ENCODE measurements at regions not wholly inside any gene's neighbourhood (a gene's known extent, or its start where the extent isn't known, plus 50 kb on each side); places are given as distances from the start of the nearest gene placed in this dataset.

DNA sequence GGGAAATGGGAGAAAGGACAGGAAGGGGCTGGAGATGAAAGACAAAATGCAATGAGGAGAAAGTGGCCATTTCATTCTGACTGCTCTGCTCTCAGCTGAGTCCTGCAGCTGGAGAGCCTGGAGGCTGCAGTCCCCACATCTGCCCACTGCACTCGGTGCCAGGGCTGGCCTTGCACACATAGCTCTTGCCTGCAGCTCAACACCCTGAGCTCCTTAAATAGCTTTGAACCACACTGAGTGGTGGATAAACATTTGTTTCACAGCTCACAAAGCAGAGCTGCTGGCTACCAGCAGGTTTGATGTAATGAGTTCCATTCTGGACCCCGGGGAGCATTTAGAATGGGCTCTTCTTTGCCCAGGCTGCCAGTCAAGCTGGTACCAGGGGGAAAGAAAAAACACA is 426.1 kb upstream of the CADM1 start:
- POLR2A ChIA-PET, result interaction anchor here (0.5 to 2.7 kb wide), 4 partner anchors 9 to 1295 kb away, joined by 3 to 11 read pairs (median 5); no protein-coding TSS in a partner anchor
- TF ChIP-seq CTCF (IDR thresholded peaks at IDR 0.05; ENCODE audit: control extremely low read depth, extremely low read depth, low read depth, missing control alignments), result no peak
- no peak for DNase-seq (ENCODE audit: extremely low spot score)
- CTCF ChIA-PET, result interaction anchor here (0.6 to 7.7 kb wide), 7 partner anchors 9 to 142 kb away, joined by 3 to 81 read pairs (median 4); no protein-coding TSS in a partner anchor

- POLR2A ChIA-PET, result interaction anchor here (0.8 to 2.7 kb wide), 2 partner anchors 8 to 10 kb away, joined by 4 to 11 read pairs; no protein-coding TSS in a partner anchor
- TF ChIP-seq CTCF (IDR thresholded peaks at IDR 0.05; ENCODE audit: control extremely low read depth, extremely low read depth, low read depth, missing control alignments), result no peak
- DNase-seq (ENCODE audit: extremely low spot score), result peak; percentile 44
- CTCF ChIA-PET, result interaction anchor here (0.6 to 7.7 kb wide), 8 partner anchors 9 to 143 kb away, joined by 3 to 81 read pairs (median 6); no protein-coding TSS in a partner anchor
Observed at GRCh38 chr11:115929618-115930129, 425.5 kb upstream of the CADM1 start.

- CTCF ChIA-PET, result interaction anchor here (1.1 to 7.7 kb wide), 6 partner anchors 8 to 144 kb away, joined by 4 to 81 read pairs (median 8); no protein-coding TSS in a partner anchor
- POLR2A ChIA-PET, result interaction anchor here (2.7 kb wide), 1 partner anchor 9 kb away, joined by 11 read pairs; no protein-coding TSS in a partner anchor
- no peak for TF ChIP-seq CTCF (IDR thresholded peaks at IDR 0.05; ENCODE audit: control extremely low read depth, extremely low read depth, low read depth, missing control alignments)
- DNase-seq (ENCODE audit: extremely low spot score), result no peak
Observed at GRCh38 chr11:115928811-115929210, 424.6 kb upstream of the CADM1 start.

DNA sequence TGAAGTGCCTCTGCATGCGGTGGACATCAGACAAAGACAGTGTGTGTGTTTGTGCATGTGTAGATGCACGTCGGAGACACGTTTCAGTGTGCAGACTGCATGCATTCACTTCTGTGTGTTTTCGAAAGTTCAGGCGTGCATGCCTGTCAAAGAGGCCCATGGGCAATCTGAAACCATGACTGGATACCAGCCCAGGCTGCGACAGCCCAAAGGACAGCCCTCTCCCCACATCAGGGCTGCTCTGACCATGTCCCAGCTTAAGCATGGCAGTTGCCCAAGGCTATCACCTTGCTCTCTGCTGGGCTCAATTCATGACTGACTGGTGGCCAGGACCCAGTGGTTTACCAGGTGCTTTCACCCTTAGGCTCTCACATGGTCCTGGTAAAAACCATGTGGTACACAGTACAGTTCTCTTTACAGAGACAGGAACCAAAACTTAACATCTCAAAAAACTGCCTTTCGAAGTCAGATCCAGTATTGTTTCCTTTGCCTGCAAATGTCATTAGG is 423.7 kb upstream of the CADM1 start:
- ChIA-PET CTCF (interaction anchor here (0.8 to 7.7 kb wide), 6 partner anchors 9 to 58 kb away, joined by 3 to 81 read pairs (median 6); no protein-coding TSS in a partner anchor), POLR2A (no interaction called here)
- TF ChIP-seq CTCF (IDR thresholded peaks at IDR 0.05; ENCODE audit: control extremely low read depth, extremely low read depth, low read depth, missing control alignments), result no peak
- peak; percentile 38 for DNase-seq (ENCODE audit: extremely low spot score)

DNA sequence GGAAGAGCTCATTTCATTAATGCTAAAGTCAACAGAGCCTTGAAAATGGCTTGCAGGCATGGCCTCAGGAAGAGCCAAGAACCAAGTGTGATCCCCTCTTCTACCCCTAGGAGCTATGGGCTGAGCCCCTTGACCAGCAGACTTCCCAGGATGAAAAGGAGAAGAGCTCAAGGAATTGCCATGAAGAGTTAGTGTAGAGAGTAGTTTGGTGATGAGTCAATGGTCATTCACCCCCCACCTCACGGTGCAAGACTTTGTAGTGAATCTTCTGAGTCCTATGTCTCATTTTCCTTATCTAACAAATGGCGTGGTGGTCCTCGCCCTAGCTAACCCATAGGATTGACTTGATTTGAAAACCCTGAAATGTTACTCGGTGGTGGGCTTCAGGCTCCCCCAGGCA is 422.4 kb upstream of the CADM1 start:
- CTCF ChIA-PET, result interaction anchor here (0.8 to 7.7 kb wide), 8 partner anchors 9 to 57 kb away, joined by 3 to 81 read pairs (median 3); no protein-coding TSS in a partner anchor
- no peak for TF ChIP-seq CTCF (IDR thresholded peaks at IDR 0.05; ENCODE audit: control extremely low read depth, extremely low read depth, low read depth, missing control alignments)
- POLR2A ChIA-PET, result interaction anchor here (1.0 kb wide), 1 partner anchor 15 kb away, joined by 3 read pairs; no protein-coding TSS in a partner anchor
- DNase-seq (ENCODE audit: extremely low spot score), result no peak

DNA sequence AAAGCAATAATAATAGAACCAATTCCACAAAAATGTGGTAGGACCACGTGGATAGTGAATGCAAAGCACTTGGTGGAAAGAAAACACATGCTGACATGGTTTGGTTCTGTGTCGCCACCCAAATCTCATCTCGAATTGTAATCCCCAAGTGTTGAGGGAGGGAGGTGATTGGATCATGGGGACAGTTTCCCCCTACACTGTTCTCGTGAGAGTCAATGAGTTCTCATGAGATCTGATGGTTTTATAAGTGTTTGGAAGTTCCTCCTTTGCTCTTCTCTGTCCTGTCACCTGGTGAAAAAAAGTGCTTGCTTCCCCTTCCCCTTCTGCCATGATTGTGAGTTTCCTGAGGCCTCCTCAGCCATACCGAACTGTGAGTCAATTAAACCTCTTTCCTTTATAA is 421.9 kb upstream of the CADM1 start:
- DNase-seq (ENCODE audit: extremely low spot score), result no peak
- no peak for TF ChIP-seq CTCF (IDR thresholded peaks at IDR 0.05; ENCODE audit: control extremely low read depth, extremely low read depth, low read depth, missing control alignments)
- POLR2A ChIA-PET, result interaction anchor here (1.0 kb wide), 2 partner anchors 15 to 16 kb away, joined by 3 read pairs; no protein-coding TSS in a partner anchor
- CTCF ChIA-PET, result interaction anchor here (0.8 to 7.7 kb wide), 6 partner anchors 9 to 64 kb away, joined by 3 to 81 read pairs (median 4); no protein-coding TSS in a partner anchor

All from GM10248 (cell line).